HEK293 (cell line): ENCODE measurements at regions not wholly inside any gene's neighbourhood (a gene's known extent, or its start where the extent isn't known, plus 50 kb on each side); places are given as distances from the start of the nearest gene placed in this dataset.
"Not testable (repeated sequence)": the region's sequence is repeated elsewhere in the genome, so short reads cannot be mapped to it uniquely, and the experiment has no call there.

Experiments
- CTCF ChIP-seq: fragments of 450-650 bp; formaldehyde crosslinking; IDR thresholded peaks from 2 replicates; pipeline ENCODE4 v1.5.1; 2016; ENCODE audit warnings: missing biosample characterization, missing genetic modification characterization
- ZNF580 ChIP-seq: fragments of 450-650 bp; formaldehyde crosslinking; IDR thresholded peaks from 2 replicates; pipeline ENCODE4 v1.5.1; 2016; ENCODE audit warnings: missing biosample characterization, missing genetic modification characterization
- ZSCAN16 ChIP-seq: fragments of 450-650 bp; formaldehyde crosslinking; IDR thresholded peaks from 2 replicates; pipeline ENCODE4 v1.5.1; 2016; ENCODE audit warnings: missing biosample characterization, missing genetic modification characterization
- ZSCAN18 ChIP-seq: fragments of 450-650 bp; formaldehyde crosslinking; IDR thresholded peaks from 2 replicates; pipeline ENCODE4 v1.5.1; 2016; ENCODE audit warnings: missing biosample characterization, missing genetic modification characterization

GRCh38 chr18:39565551-39566230 is 2000.1 kb upstream of the CELF4 start:
- TF ChIP-seq ZSCAN18 (tag by site-specific recombination); ZSCAN16 (tag by site-specific recombination); CTCF; ZNF580 (tag by site-specific recombination): not testable (repeated sequence)
